HepG2 (cell line): ENCODE measurements at regions not wholly inside any gene's neighbourhood (a gene's known extent, or its start where the extent isn't known, plus 50 kb on each side); places are given as distances from the start of the nearest gene placed in this dataset.

Experiments used
- ATAC-seq: fragments of 200-7000 bp; cut with Tn5 transposase; 3 replicates; pipeline ENCODE4 v1.9.1; 2020; ENCODE audit warnings: mild to moderate bottlenecking, moderate library complexity
- BruUV-seq: library from RNA; stranded (reverse); fragments of 400-500 nt; replicated peaks from 2 replicates; lab custom pipeline; 2021; lab: Mats Ljungman, UMichigan
- CTCF ChIA-PET: fragments of 300-600 bp; formaldehyde crosslinking; extraction: SDS; loops from one replicate; lab custom pipeline; 2021; ENCODE audit warnings: low total read pairs, inconsistent platforms, low intra/inter-chr PET ratio; lab: Yijun Ruan, JAX
- POLR2A ChIA-PET: fragments of 350-600 bp; sonication (Branson Sonifier 250); formaldehyde crosslinking; loops from one replicate; lab custom pipeline; 2020; ENCODE audit warnings: antibody characterized with exemption, inconsistent platforms; lab: Yijun Ruan, JAX
- DNase-seq: peaks from one replicate; pipeline ENCODE4 v3.0.0-alpha.2; 2015; ENCODE audit warnings: low spot score
- FAIRE-seq: peaks from 3 replicates; lab custom pipeline; 2011; peaks lifted over from hg19 to GRCh38; lab: Jason Lieb, UNC
- H2AFZ ChIP-seq: one replicate; pipeline ENCODE4 v1.6.1; 2011; ENCODE audit warnings: low read length, inconsistent platforms
- H3K27ac ChIP-seq: fragments of 300-600 bp; 3 replicates; pipeline ENCODE4 v1.8.0; 2011; ENCODE audit warnings: mixed run types, mild to moderate bottlenecking, mixed read lengths, low read length, inconsistent platforms; ENCODE audit not compliant: insufficient read depth; ENCODE audit errors: extremely low read length
- H3K27me3 ChIP-seq, 2 experiments: fragments of 200-600 bp in 1 of 2; 2 replicates in 1 of 2; 3 replicates in 1 of 2; pipeline versions ENCODE4 v1.6.0 to v1.8.0; 2011; ENCODE audit warnings: low read length in 2 of 2, mild to moderate bottlenecking in 2 of 2, moderate library complexity in 2 of 2, inconsistent platforms in 1 of 2; ENCODE audit not compliant: insufficient read depth in 2 of 2, control insufficient read depth in 1 of 2
- H3K36me3 ChIP-seq, 2 experiments: fragments of 200-600 bp in 1 of 2; replicated peaks in 1 of 2; 2 replicates in 1 of 2; 3 replicates in 1 of 2; pipeline versions ENCODE4 v1.5.1 to v1.8.0; 2011; ENCODE audit warnings: low read length in 2 of 2, inconsistent platforms in 1 of 2; ENCODE audit not compliant: insufficient read depth in 2 of 2, control insufficient read depth in 1 of 2
- H3K4me1 ChIP-seq: 2 replicates; pipeline ENCODE4 v1.5.1; 2012; ENCODE audit warnings: low read length, inconsistent platforms; ENCODE audit not compliant: insufficient read depth
- H3K4me2 ChIP-seq: 2 replicates; pipeline ENCODE4 v1.6.0; 2011; ENCODE audit warnings: low read depth, low read length, inconsistent platforms
- H3K4me3 ChIP-seq, 3 experiments: fragments of 200-600 bp in 1 of 3; sonication (generic), shearing (Covaris generic) in 1 of 3; replicated peaks in 1 of 3; 2 replicates each; pipeline ENCODE4 v1.5.1; 2011 to 2016; ENCODE audit warnings: low read length in 3 of 3, inconsistent platforms in 2 of 3, low read depth in 2 of 3, mild to moderate bottlenecking in 2 of 3, control low read depth in 1 of 3, mixed read lengths in 1 of 3; ENCODE audit not compliant: insufficient read depth in 1 of 3
- H3K79me2 ChIP-seq: one replicate; pipeline ENCODE4 v1.6.1; 2011; ENCODE audit warnings: low read length, inconsistent platforms; ENCODE audit not compliant: insufficient read depth
- H3K9ac ChIP-seq: 2 replicates; pipeline ENCODE4 v1.6.0; 2011; ENCODE audit warnings: mild to moderate bottlenecking, low read depth, low read length, inconsistent platforms; ENCODE audit not compliant: insufficient read depth
- H3K9me3 ChIP-seq: 2 replicates; pipeline ENCODE4 v1.5.1; 2012; ENCODE audit warnings: mild to moderate bottlenecking, low read length
- H4K20me1 ChIP-seq: 2 replicates; pipeline ENCODE4 v1.6.0; 2011; ENCODE audit warnings: inconsistent platforms, mild to moderate bottlenecking, low read length, moderate library complexity; ENCODE audit not compliant: insufficient read depth
- ATF7 ChIP-seq, 2 experiments: fragments of 450-650 bp in 1 of 2; sonication (generic) in 1 of 2; formaldehyde crosslinking in 1 of 2; IDR thresholded peaks; 2 replicates each; pipeline versions ENCODE4 v1.4.0 to v1.6.1; 2016 to 2020; ENCODE audit warnings: antibody characterized with exemption in 1 of 2, mild to moderate bottlenecking in 1 of 2, missing genetic modification reagents in 1 of 2
- CBFB ChIP-seq: sonication (generic); formaldehyde crosslinking; IDR thresholded peaks from 2 replicates; pipeline ENCODE4 v1.4.0; 2020; ENCODE audit warnings: missing genetic modification reagents
- ETV6 ChIP-seq: sonication (generic); formaldehyde crosslinking; conservative IDR thresholded peaks from 2 replicates; pipeline ENCODE4 v1.4.0; 2020; ENCODE audit warnings: missing genetic modification reagents
- KDM6A ChIP-seq: IDR thresholded peaks from 2 replicates; pipeline ENCODE4 v1.6.1; 2016; ENCODE audit warnings: low read depth
- MAFF ChIP-seq: IDR thresholded peaks from 2 replicates; pipeline ENCODE4 v1.6.1; 2011; ENCODE audit warnings: low read depth, low read length, improper control_type of control experiment
- MTA1 ChIP-seq: sonication (generic); formaldehyde crosslinking; IDR thresholded peaks from 2 replicates; pipeline ENCODE4 v1.4.0; 2020; ENCODE audit warnings: missing genetic modification reagents, mild to moderate bottlenecking, borderline replicate concordance
- MTF1 ChIP-seq: sonication (generic); formaldehyde crosslinking; IDR thresholded peaks from 2 replicates; pipeline ENCODE4 v1.5.0; 2020; ENCODE audit warnings: missing genetic modification reagents
- MTF2 ChIP-seq: sonication (generic); formaldehyde crosslinking; IDR thresholded peaks from 2 replicates; pipeline ENCODE4 v1.5.0; 2020; ENCODE audit warnings: missing genetic modification reagents, borderline replicate concordance
- NPAS2 ChIP-seq: sonication (generic); formaldehyde crosslinking; IDR thresholded peaks from 2 replicates; pipeline ENCODE4 v1.8.0; 2022; ENCODE audit warnings: mild to moderate bottlenecking, missing genetic modification reagents, borderline replicate concordance
- PAX8 ChIP-seq: sonication (generic); formaldehyde crosslinking; IDR thresholded peaks from 2 replicates; pipeline ENCODE4 v1.8.0; 2022; ENCODE audit warnings: mild to moderate bottlenecking, missing genetic modification reagents, borderline replicate concordance
- SNAPC2 ChIP-seq: sonication (generic); formaldehyde crosslinking; IDR thresholded peaks from 2 replicates; pipeline ENCODE4 v1.8.1; 2022; ENCODE audit warnings: mild to moderate bottlenecking, missing genetic modification reagents
- SNAPC5 ChIP-seq: sonication (generic); formaldehyde crosslinking; IDR thresholded peaks from 2 replicates; pipeline ENCODE4 v1.8.1; 2023; ENCODE audit warnings: mild to moderate bottlenecking, missing genetic modification reagents, borderline replicate concordance
- TRIM24 ChIP-seq: sonication (generic); formaldehyde crosslinking; IDR thresholded peaks from 2 replicates; pipeline ENCODE4 v1.8.0; 2022; ENCODE audit warnings: mild to moderate bottlenecking, missing genetic modification reagents
- YY1 ChIP-seq: IDR thresholded peaks from 2 replicates; pipeline ENCODE4 v1.6.1; 2011; ENCODE audit warnings: low read length, low read depth, moderate library complexity, mild to moderate bottlenecking; ENCODE audit not compliant: insufficient read depth, insufficient replicate concordance
- ZBTB34 ChIP-seq: sonication (generic); formaldehyde crosslinking; IDR thresholded peaks from 2 replicates; pipeline ENCODE4 v1.8.0; 2022; ENCODE audit warnings: mild to moderate bottlenecking, missing genetic modification reagents
- ZBTB49 ChIP-seq: sonication (generic); formaldehyde crosslinking; IDR thresholded peaks from 2 replicates; pipeline ENCODE4 v1.4.0; 2020; ENCODE audit warnings: missing genetic modification reagents, borderline replicate concordance
- ZNF430 ChIP-seq: sonication (generic); formaldehyde crosslinking; IDR thresholded peaks from 2 replicates; pipeline ENCODE4 v1.9.0; 2021; ENCODE audit warnings: mild to moderate bottlenecking, missing genetic modification reagents
- ZNF451 ChIP-seq: sonication (generic); formaldehyde crosslinking; IDR thresholded peaks from 2 replicates; pipeline ENCODE4 v1.5.0; 2020; ENCODE audit warnings: mild to moderate bottlenecking, missing genetic modification reagents
- ZNF790 ChIP-seq: sonication (generic); formaldehyde crosslinking; IDR thresholded peaks from 2 replicates; pipeline ENCODE4 v1.8.0; 2022; ENCODE audit warnings: missing genetic modification reagents, mild to moderate bottlenecking, borderline replicate concordance
- WGBS: methylation state at CpG from one replicate; pipeline ENCODE4 v1.1.6; 2017; ENCODE audit warnings: low lambda C conversion rate; 5-methylcytosine and 5-hydroxymethylcytosine counted together
- in situ Hi-C: cut with HindIII; loops from 2 replicates; pipeline ENCODE4 v1.10.0; 2017; ENCODE audit warnings: low pct_unique_long_range_greater_than_20kb; ENCODE audit not compliant: extremely low pct_ligation_motif_present
- intact Hi-C: fragments of 100-400 bp; cut with micrococcal nuclease; formaldehyde crosslinking; loops from one replicate; pipeline ENCODE4 v1.10.0; 2022; ENCODE audit not compliant: unreplicated experiment

- in situ Hi-C loops: no loop called here
- no peaks in the 10 kb centered on the region for H3K9me3 ChIP-seq
- POLR2A ChIA-PET: no interaction called here
- ATAC-seq (no peak), DNase-seq (no peak), FAIRE-seq (no peak)
- no peak overlapping the region for H3K27ac ChIP-seq
- no peak overlapping the region for H2AFZ ChIP-seq
- H3K9ac ChIP-seq: no peak overlapping the region
- H3K36me3 ChIP-seq: no peaks in the 10 kb centered on the region
- no TSS peak for BruUV-seq
- no peaks in the 10 kb centered on the region for H4K20me1 ChIP-seq
- intact Hi-C loops: no loop called here
- 48% methylated on average over 2 of the region's 2 CpGs for WGBS
- H3K27me3 ChIP-seq: peaks cover 0 to 10% of the 10 kb centered on the region in 2 experiments; a peak in 1 of 5 replicates
- no peaks in the 10 kb centered on the region for H3K4me1 ChIP-seq
- no peaks in the 10 kb centered on the region for H3K79me2 ChIP-seq
- TF ChIP-seq ZNF451: no peak
- no peak for TF ChIP-seq KDM6A (CRISPR knock-in tag)
- no peak for TF ChIP-seq MTF1
- TF ChIP-seq TRIM24 (CRISPR knock-in tag): no peak
- no peak for TF ChIP-seq NPAS2 (CRISPR knock-in tag)
- TF ChIP-seq MTF2 (CRISPR knock-in tag): no peak
- no peak for TF ChIP-seq ZNF430 (CRISPR knock-in tag)
- TF ChIP-seq MAFF: no peak
- no peak for TF ChIP-seq ATF7 (IDR thresholded peaks at IDR 0.05)
- TF ChIP-seq ATF7 (CRISPR knock-in tag; IDR thresholded peaks at IDR 0.05): no peak
- no peak for TF ChIP-seq SNAPC5 (CRISPR knock-in tag)
- no peak for TF ChIP-seq MTA1 (CRISPR knock-in tag)
- no peak for TF ChIP-seq ETV6 (CRISPR knock-in tag)
- no peak for TF ChIP-seq YY1
- TF ChIP-seq PAX8 (CRISPR knock-in tag): no peak
- no peak for TF ChIP-seq ZBTB49
- TF ChIP-seq ZBTB34 (CRISPR knock-in tag): no peak
- no peak for TF ChIP-seq SNAPC2 (CRISPR knock-in tag)
- no peak for TF ChIP-seq ZNF790
- no peak for TF ChIP-seq CBFB (CRISPR knock-in tag)
- no peak overlapping the region for H3K4me2 ChIP-seq
- no peak overlapping the region for H3K4me3 ChIP-seq
- CTCF ChIA-PET: no interaction called here
Measured at GRCh38 chr17:72004011-72004427, 116.8 kb upstream of the SOX9 start.
